GM18951 (cell line): ENCODE measurements at regions not wholly inside any gene's neighbourhood (a gene's known extent, or its start where the extent isn't known, plus 50 kb on each side); places are given as distances from the start of the nearest gene placed in this dataset.
"Not testable (repeated sequence)": the region's sequence is repeated elsewhere in the genome, so short reads cannot be mapped to it uniquely, and the experiment has no call there.

Source experiments
- POLR2A ChIP-seq: IDR thresholded peaks from 4 replicates; pipeline ENCODE4 v1.6.1; 2011; ENCODE audit warnings: mild to moderate bottlenecking; ENCODE audit not compliant: insufficient read length, insufficient read depth; ENCODE audit errors: extremely low read depth
- in situ Hi-C: fragments of 300-500 bp; cut with MboI; formaldehyde crosslinking; loops from one replicate; pipeline ENCODE4 v1.12.0; 2022; ENCODE audit warnings: low sequenced_read_pairs, mixed read lengths, inconsistent platforms; ENCODE audit not compliant: unreplicated experiment

- TF ChIP-seq POLR2A = no peak
- in situ Hi-C loops = no loop called here
These were observed 73.4 kb upstream of the ATP2B1 start for GRCh38 chr12:89781946-89782550.

- in situ Hi-C loops = no loop called here
- TF ChIP-seq POLR2A = no peak
These were observed 72.5 kb upstream of the ATP2B1 start for GRCh38 chr12:89781156-89781555.

GRCh38 chr12:89779090-89779489 is 70.5 kb upstream of the ATP2B1 start:
- in situ Hi-C loops = no loop called here
- no peak for TF ChIP-seq POLR2A

- no peak for TF ChIP-seq POLR2A
- in situ Hi-C loops = no loop called here
These were observed 69.2 kb upstream of the ATP2B1 start for GRCh38 chr12:89777733-89778379.

DNA sequence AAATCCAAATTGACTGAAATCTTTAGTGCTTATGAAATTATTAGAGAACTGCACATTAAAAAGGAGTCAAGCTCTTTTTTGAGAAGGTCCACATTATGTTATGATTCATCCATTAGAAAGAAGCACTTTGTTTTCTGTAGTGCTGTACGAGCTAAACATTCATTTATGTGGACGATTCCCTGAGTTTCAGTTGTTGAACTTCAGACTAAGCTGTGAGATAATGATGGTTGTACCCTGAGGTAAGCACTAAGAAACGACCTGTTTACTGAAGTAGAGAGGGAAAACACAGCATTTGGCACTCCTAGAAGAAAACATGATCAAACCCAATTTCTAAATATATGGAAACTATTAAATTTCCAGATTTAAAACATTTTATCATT is 67.3 kb upstream of the ATP2B1 start:
- in situ Hi-C loops = no loop called here
- TF ChIP-seq POLR2A = no peak

- in situ Hi-C loops = no loop called here
- TF ChIP-seq POLR2A = no peak
These were observed 66.7 kb upstream of the ATP2B1 start for GRCh38 chr12:89775063-89775985.

GRCh38 chr12:89774645-89775044 is 66.0 kb upstream of the ATP2B1 start:
- TF ChIP-seq POLR2A = no peak
- in situ Hi-C loops = no loop called here

DNA sequence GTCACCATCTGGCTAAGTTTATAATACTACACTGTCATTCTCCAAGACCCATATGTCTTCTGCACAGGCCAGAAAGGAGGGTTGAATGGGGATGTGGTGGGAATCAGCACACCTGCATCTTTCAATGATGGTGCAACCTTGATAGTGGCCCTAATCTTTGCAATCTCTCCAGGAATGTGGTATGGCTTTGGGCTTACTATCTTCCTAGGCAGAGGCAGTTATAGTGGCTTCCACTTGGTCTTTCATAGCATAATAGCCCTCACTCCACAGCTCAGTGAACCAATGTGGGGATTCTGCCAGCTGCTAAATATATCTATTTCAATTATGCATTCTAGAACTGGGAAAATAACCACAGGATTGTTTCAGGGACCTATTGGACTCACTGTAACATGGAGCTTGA is 61.8 kb upstream of the ATP2B1 start:
- in situ Hi-C loops = no loop called here

GRCh38 chr12:89769483-89769818 is 60.8 kb upstream of the ATP2B1 start:
- no peak for TF ChIP-seq POLR2A
- in situ Hi-C loops = no loop called here

More for the DNA sequence above, 61.8 kb upstream of the ATP2B1 start:
- TF ChIP-seq POLR2A = no peak

GRCh38 chr12:89768586-89769482 is 60.2 kb upstream of the ATP2B1 start:
- no peak for TF ChIP-seq POLR2A
- in situ Hi-C loops = no loop called here

DNA sequence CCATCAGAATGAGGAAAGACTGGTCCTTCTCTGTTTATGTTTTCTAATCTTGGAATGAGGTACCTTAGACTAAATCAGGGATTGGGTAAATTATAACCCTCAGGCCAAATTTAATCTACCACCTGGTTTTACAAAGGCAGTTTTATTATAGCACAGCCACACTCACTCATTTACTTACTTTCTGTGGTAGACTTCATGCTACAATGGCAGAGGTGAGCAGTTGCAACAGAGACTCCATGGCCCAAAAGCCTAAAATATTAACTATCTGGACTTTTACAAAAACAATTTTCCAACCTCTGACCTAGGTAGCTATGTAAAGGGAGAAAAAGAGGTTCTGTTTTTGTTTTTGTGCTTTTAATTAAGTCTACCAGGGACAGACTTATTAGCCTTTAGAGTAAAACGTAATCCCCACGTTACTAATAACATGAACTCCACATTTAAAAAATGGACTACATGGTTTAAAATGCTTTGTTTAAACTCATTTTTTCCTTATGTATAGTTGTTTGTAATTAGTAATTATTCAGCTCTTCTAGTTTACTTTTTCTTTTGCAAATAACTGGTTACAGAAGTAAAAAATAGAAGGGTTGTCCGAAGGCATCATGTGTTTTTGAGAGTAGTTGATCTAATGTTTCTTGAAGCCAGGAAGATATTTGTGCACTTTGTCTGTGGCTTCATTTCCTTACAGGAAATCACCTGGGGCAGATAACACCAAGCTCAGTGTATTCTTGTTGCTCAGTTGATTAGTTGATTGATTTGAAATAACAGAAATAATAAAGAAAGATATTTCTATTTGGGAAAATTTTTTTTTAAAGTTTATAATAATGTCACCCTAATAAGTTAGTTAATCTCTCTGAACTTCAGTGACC is 57.6 kb upstream of the ATP2B1 start:
- in situ Hi-C loops = no loop called here
- no peak for TF ChIP-seq POLR2A

DNA sequence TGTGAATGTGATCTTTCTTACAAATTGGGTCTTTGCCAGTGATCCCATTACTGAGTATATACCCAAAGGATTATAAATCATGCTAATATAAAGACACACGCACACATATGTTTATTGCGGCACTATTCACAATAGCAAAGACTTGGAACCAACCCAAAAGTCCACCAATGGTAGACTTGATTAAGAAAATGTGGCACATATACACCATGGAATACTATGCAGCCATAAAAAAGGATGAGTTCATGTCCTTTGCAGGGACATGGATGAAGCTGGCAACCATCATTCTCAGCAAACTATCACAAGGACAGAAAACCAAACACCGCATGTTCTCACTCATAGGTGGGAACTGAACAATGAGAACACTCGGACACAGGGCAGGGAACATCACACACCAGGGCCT is 55.5 kb upstream of the ATP2B1 start:
- in situ Hi-C loops = not testable (repeated sequence)
